Fibroblast of peridontal ligament (primary cell): ENCODE measurements at regions not wholly inside any gene's neighbourhood (a gene's known extent, or its start where the extent isn't known, plus 50 kb on each side); places are given as distances from the start of the nearest gene placed in this dataset.
"Not testable (repeated sequence)": the region's sequence is repeated elsewhere in the genome, so short reads cannot be mapped to it uniquely, and the experiment has no call there.

Experiments used
- DNase-seq: peaks from one replicate; pipeline ENCODE4 v3.0.0-alpha.2; 2010; ENCODE audit errors: extremely low read depth

DNA sequence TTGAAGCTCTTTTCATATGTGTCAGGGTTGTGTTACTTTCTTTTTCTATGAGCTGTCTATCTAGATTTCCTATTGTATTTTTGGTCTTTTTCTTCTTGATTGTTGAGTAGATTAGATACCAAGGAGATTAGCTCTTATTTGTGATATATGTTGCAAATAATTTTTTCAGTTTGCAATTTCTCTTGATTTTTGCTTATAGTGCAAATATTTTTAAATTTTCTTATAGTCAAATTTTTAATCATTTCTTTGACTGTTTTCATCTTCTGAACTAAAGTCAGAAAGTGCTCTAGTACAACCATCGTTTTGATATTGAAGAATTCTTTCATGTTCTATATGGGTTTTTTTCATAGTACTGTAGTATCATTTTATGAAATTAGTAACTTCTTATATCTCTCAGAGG is 193.7 kb downstream of the OSTF1 start:
- no peak for DNase-seq

DNA sequence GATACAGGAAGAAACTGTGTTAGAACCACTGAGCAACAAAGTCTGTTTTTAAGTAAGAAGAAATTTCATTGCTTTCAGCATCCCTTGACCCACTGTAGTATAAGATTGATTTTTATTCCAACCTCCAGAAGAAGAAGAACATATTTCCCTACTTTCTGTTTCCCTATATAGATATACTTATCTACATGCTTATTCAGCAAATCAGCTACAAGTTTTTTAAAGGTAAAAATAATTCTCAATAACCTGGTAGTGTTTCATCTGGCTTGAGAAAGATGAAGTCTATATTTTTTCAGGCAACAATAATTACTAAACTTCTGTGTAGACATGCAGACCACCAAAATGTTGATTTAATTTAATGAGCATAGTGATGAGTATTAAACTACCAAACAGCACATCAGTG is 201.0 kb downstream of the OSTF1 start:
- DNase-seq = no peak

DNA sequence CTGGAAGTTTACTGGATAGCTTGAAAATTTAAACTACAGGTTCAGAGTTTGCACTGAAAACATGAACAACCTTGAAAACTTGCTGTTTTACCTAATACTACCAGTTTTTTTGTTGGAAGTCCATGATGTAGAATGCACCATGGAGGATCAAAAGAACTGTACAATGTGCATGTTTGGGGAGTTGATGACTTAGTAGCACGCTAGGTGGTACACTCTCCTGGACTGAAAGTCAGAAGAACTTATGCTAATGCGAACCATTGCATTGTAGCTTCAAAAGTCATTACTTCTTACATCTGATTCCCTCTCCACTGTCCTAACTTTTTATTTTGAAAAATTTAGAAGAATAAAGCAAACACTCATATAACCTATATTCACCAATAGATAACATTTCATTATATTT is 211.0 kb downstream of the OSTF1 start:
- no peak for DNase-seq

DNA sequence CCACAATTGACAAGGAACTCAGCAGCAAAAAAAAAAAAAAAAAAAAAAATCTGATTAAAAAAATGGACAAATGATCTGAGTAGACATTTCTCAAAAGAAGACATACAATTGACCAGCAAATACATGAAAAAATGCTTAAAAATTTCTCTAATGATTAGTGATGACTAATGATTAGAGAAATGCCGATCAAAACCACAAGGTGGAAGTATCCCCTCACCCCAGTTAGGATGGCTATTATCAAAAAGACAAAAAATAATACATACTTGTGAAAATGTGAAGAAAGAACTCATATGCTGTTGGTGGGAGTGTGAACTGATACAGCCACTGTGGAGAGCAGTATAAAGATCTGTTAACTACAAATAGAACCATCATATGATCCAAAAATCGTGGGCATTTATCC is 245.3 kb downstream of the OSTF1 start:
- no peak for DNase-seq

- no peak for DNase-seq
Observed at GRCh38 chr9:75358846-75359245, 270.5 kb downstream of the OSTF1 start.

DNA sequence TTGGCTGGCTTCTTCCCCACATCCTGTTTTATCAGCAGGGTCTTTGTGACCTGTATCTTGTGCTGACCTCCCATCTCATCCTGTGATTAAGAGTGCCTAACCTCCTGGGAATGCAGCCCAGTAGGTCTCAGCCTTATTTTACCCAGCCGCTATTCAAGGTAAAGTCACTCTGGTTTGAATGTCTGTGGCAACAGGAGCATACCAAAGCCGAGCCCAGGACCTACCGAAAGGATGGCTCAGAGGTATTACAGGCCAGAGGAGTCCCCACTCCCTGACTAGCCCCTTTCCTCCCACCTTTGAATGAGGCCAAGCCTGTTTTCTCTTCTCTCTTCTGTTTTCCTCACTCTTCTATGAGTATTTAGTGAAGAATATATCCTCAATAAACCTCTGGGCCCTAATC is 271.3 kb downstream of the OSTF1 start:
- DNase-seq = no peak

DNA sequence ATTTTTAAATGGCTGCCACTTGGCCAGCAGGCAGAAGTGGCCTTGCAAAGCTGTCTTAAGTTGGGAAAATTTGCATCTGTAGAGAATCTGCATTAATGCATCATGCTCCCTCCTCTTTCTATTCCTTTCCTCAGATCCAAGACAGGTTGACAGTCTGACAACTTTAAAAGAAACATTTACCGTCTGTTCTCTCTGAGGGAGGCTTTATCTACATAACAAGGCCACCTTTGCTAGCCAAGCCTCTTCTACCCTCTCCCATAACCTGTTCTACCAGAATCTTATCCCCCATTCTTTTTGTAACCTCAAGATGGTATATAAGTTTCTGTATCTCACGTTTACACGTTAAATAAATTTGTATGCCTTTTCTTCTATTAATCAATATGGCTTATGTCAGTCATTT is 271.9 kb downstream of the OSTF1 start:
- no peak for DNase-seq

- DNase-seq = not testable (repeated sequence)
Observed at GRCh38 chr9:75362446-75362845, 274.1 kb downstream of the OSTF1 start.

- DNase-seq = no peak
Observed at GRCh38 chr9:75365196-75365595, 276.9 kb downstream of the OSTF1 start.

DNA sequence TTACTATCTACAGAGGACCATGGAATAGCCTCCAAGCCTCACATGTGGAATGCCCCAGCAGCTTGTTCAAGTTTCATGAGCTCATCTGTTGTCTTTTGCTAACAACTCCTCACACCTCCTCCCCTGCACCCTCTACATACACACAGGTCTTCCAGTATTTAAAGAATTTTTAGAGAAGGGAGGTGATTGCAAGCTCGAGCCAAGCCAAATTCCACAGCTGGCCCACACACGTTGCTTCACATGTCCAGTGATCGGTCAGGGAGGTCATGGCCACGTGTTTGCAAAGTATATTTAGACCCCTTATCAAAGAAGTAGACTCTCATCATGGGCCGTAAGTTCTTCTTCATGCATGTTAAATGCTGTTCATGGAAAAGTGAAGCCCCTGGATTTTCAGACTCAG is 281.7 kb downstream of the OSTF1 start:
- DNase-seq = no peak

- DNase-seq = no peak
Observed at GRCh38 chr9:75372499-75373268, 284.4 kb downstream of the OSTF1 start.

DNA sequence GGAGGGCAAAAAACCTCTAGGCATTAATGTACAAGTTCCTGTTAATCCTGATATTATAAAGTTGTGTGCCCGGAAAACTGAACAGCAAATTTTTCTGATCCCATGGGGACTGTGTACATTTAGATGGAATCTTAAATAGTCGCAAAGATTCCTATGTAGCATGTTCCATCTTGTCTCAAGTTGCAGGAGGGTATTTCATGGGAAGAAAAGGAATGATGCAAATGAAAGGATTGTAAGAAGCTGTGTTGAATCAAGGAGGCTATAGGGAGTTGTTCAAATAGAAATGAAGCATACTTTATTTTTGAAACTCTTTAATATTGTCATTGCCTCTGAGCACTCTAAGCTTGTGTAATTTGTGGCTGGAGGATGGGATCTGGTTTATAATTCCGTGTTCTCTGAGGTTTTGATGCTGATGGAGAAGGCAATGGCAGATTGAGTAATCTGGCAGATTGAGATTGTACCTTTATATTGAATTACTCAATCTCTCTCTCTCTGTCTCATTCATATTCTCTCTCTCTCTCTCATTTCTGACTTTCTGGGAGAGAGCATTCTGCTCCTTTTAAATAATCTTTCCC is 288.5 kb downstream of the OSTF1 start:
- DNase-seq = no peak

DNA sequence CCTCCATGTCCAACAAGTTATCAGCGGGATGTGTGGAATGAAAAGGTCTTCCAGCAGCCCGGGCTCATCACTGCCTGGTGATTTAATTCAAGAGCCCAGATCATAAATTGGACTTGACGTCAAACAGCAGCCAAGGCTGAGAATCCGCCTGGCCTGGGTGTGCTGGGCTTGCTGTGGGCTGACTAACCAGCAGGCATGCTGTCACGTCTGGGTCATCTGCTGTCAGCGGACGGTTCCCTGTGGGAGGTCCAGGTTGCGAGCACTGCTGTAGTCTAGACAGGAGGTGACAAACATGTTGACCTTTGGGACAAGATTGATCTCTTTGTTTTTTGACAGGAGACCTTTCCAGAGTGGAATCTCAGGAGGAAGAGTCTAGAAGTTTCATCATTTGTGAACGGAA is 289.7 kb downstream of the OSTF1 start:
- DNase-seq = no peak

GRCh38 chr9:75378926-75379325 is 290.6 kb downstream of the OSTF1 start:
- DNase-seq = no peak

GRCh38 chr9:75382126-75382525 is 293.8 kb downstream of the OSTF1 start:
- DNase-seq = no peak

DNA sequence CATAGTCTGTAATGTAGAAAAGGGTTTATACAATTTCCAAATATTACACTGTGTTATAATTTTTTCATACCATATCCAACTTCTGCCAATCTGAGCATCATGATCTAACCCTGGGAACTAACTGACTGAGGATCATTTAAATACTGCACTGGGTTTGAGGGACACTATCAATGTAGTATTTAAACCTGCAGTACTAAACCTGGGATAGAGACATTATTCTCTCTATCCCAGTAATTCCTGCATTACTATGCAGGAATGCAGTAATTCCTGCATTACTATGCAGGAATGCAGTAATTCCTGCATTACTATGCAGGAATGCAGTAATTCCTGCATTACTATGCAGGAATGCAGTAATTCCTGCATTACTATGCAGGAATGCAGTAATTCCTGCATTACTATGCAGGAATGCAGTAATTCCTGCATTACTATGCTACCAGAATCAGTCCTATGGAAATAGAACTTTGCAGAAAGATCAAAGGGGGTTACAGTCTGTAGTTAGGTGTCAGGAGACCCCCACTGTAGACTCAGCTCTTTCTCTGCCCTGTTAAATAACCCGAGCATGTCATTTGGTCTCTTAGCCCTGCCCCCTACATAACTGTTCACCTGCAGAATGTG is 295.2 kb downstream of the OSTF1 start:
- not testable (repeated sequence) for DNase-seq

DNA sequence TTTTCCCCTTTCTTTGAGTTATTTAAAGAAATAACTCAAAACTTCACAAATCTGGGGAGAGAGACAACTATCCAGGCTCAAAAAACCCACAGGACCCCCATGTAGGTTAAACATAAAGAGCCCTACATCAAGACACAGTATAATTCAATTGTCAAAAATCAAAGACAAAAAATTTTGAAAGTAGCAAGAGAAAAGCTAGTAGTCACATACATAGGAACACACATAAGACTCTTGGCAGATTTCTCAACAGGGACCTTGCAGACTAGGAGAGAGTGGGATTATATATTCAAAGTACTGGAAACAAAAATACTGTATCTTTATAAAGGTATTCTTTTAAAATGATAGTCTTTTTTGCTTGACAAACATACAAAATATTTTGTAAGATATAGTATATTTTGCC is 296.9 kb downstream of the OSTF1 start:
- no peak for DNase-seq

GRCh38 chr9:75389101-75389500 is 300.8 kb downstream of the OSTF1 start:
- DNase-seq = no peak

- no peak for DNase-seq
Observed at GRCh38 chr9:75390951-75391350, 302.6 kb downstream of the OSTF1 start.

GRCh38 chr9:75391497-75391896 is 303.2 kb downstream of the OSTF1 start:
- DNase-seq = no peak

- no peak for DNase-seq
Observed at GRCh38 chr9:75395336-75395735, 307.0 kb downstream of the OSTF1 start.

DNA sequence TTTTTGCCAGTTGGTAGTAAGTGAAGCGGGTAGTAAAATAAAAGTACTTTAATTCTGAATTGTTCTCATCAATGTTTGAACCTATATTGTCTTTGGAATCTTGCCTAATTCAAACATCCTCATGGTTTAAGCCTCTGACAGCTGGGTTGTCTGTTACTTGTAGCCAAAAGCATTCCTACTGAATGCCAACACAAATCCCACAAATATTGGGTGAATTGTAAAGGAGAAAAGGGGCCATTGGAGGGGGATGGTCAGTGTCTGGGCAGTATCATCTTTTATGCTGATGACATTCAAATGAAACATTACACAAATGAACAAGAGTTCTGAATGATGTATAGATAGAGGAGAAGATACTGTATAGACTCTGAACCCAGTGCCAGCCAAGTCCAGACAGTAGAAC is 309.5 kb downstream of the OSTF1 start:
- DNase-seq = no peak

DNA sequence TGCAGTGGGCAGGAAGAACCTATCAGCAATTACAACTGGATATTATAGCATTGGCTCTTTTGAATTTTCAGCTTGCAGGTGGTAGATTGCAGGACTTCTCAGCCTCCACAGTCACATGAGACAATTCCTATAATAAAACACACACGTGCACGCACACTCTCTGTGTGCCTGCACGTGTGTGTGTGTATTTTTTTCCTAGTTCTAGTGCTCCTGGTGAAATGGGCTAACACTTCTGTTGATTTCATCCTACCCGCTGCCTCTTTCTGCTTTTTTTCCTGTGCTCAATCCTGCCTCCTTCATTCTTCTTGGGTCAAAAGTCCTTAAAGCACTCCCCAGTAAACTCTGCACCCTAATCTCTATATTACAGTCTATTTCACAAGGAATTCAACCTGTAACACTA is 320.1 kb downstream of the OSTF1 start:
- no peak for DNase-seq
